ENCODE measurements at regions not wholly inside any gene's neighbourhood (a gene's known extent, or its start where the extent isn't known, plus 50 kb on each side); places are given as distances from the start of the nearest gene placed in this dataset.

GRCh38 chr5:171669571-171669970 lies 116.0 kb upstream of the SMIM23 start:
- Histone ChIP-seq H3K4me1 (ENCODE audit: insufficient read depth, low read length) (no peaks in the 10 kb centered on the region), H3K27ac (ENCODE audit: low read depth in 1 of 2, low read length in 2 of 2) (no peak overlapping the region), H3K36me3 (ENCODE audit: insufficient read depth, low read length) (no peaks in the 10 kb centered on the region), H3K4me3 (ENCODE audit: low read length) (no peak overlapping the region), H3K27me3 (ENCODE audit: control insufficient read depth in 1 of 2, insufficient read depth in 2 of 2, low read length in 2 of 2) (no peaks in the 10 kb centered on the region), H3K9me3 (ENCODE audit: control insufficient read depth in 1 of 2, insufficient read depth in 1 of 2, low read length in 2 of 2) (peaks cover 0 to 6% of the 10 kb centered on the region in 2 experiments)
- Mint-ChIP-seq H3K36me3 (ENCODE audit: low read depth) (no peaks in the 10 kb centered on the region), H3K4me3 (no peak overlapping the region), H3K27ac (no peak overlapping the region), H3K27me3 (no peaks in the 10 kb centered on the region), H3K9me3 (no peaks in the 10 kb centered on the region), H3K4me1 (ENCODE audit: low read depth) (no peaks in the 10 kb centered on the region)
- ChIA-PET CTCF (no interaction called here), POLR2A (no interaction called here)
- TF ChIP-seq CTCF (IDR thresholded peaks at IDR 0.05): no peak
- intact Hi-C loops (cut with DNase I, micrococcal nuclease): no loop called here
- ATAC-seq (ENCODE audit: poor library complexity) (no peak), DNase-seq (no peak)

GRCh38 chr5:171672556-171672955 lies 113.1 kb upstream of the SMIM23 start:
- DNase-seq (no peak), ATAC-seq (ENCODE audit: poor library complexity) (no peak)
- H3K27ac Mint-ChIP-seq: no peak overlapping the region
- no peaks in the 10 kb centered on the region for H3K36me3 ChIP-seq (ENCODE audit: insufficient read depth, low read length)
- no peaks in the 10 kb centered on the region for H3K4me1 Mint-ChIP-seq (ENCODE audit: low read depth)
- no peaks in the 10 kb centered on the region for H3K4me1 ChIP-seq (ENCODE audit: insufficient read depth, low read length)
- H3K27me3 Mint-ChIP-seq: peaks cover 6% of the 10 kb centered on the region
- H3K9me3 ChIP-seq (ENCODE audit: control insufficient read depth in 1 of 2, insufficient read depth in 1 of 2, low read length in 2 of 2): peaks cover 0 to 6% of the 10 kb centered on the region in 2 experiments
- no peak overlapping the region for H3K4me3 ChIP-seq (ENCODE audit: low read length)
- no peaks in the 10 kb centered on the region for H3K36me3 Mint-ChIP-seq (ENCODE audit: low read depth)
- ChIA-PET CTCF (interaction anchor here (1.4 kb wide), 1 partner anchor 15 kb away, joined by 3 read pairs; no protein-coding TSS in a partner anchor), POLR2A (no interaction called here)
- H3K27me3 ChIP-seq (ENCODE audit: control insufficient read depth in 1 of 2, insufficient read depth in 2 of 2, low read length in 2 of 2): no peaks in the 10 kb centered on the region
- H3K9me3 Mint-ChIP-seq: no peaks in the 10 kb centered on the region
- H3K4me3 Mint-ChIP-seq: no peak overlapping the region
- no peak for TF ChIP-seq CTCF (IDR thresholded peaks at IDR 0.05)
- intact Hi-C loops (cut with DNase I, micrococcal nuclease): no loop called here
- no peak overlapping the region for H3K27ac ChIP-seq (ENCODE audit: low read depth in 1 of 2, low read length in 2 of 2)

GRCh38 chr5:171673328-171673727 lies 112.3 kb upstream of the SMIM23 start:
- Histone ChIP-seq H3K27me3 (ENCODE audit: control insufficient read depth in 1 of 2, insufficient read depth in 2 of 2, low read length in 2 of 2) (no peaks in the 10 kb centered on the region), H3K36me3 (ENCODE audit: insufficient read depth, low read length) (no peaks in the 10 kb centered on the region), H3K27ac (ENCODE audit: low read depth in 1 of 2, low read length in 2 of 2) (no peak overlapping the region), H3K4me1 (ENCODE audit: insufficient read depth, low read length) (no peaks in the 10 kb centered on the region), H3K9me3 (ENCODE audit: control insufficient read depth in 1 of 2, insufficient read depth in 1 of 2, low read length in 2 of 2) (peaks cover 0 to 6% of the 10 kb centered on the region in 2 experiments), H3K4me3 (ENCODE audit: low read length) (no peak overlapping the region)
- POLR2A ChIA-PET: no interaction called here
- Mint-ChIP-seq H3K27ac (no peak overlapping the region), H3K9me3 (no peaks in the 10 kb centered on the region), H3K4me1 (ENCODE audit: low read depth) (no peaks in the 10 kb centered on the region), H3K36me3 (ENCODE audit: low read depth) (no peaks in the 10 kb centered on the region), H3K27me3 (peaks cover 9% of the 10 kb centered on the region), H3K4me3 (no peak overlapping the region)
- DNase-seq (no peak), ATAC-seq (ENCODE audit: poor library complexity) (no peak)
- no peak for TF ChIP-seq CTCF (IDR thresholded peaks at IDR 0.05)
- CTCF ChIA-PET: no interaction called here
- intact Hi-C loops (cut with DNase I, micrococcal nuclease): no loop called here

All from CD4-positive, alpha-beta T cell (primary cell).